NCI-H1105 treated with DMSO at 0.1 percent for 48 hours (cell line): ENCODE measurements at regions not wholly inside any gene's neighbourhood (a gene's known extent, or its start where the extent isn't known, plus 50 kb on each side); places are given as distances from the start of the nearest gene placed in this dataset.

Experiments used
- DNase-seq: peaks from one replicate; lab custom pipeline; 2025; lab: John Stamatoyannopoulos, UW

GRCh38 chr12:40618636-40619035, 73.6 kb upstream of the CNTN1 start:
- DNase-seq: no peak

GRCh38 chr12:40620564-40621019, 71.6 kb upstream of the CNTN1 start:
- no peak for DNase-seq

- DNase-seq: peak; percentile 54
Observed at GRCh38 chr12:40622246-40622838, 69.9 kb upstream of the CNTN1 start.

GRCh38 chr12:40632171-40632570, 60.1 kb upstream of the CNTN1 start:
- DNase-seq: no peak

GRCh38 chr12:40632933-40633332, 59.3 kb upstream of the CNTN1 start:
- no peak for DNase-seq

- DNase-seq: no peak
Observed at GRCh38 chr12:40634517-40635131, 57.6 kb upstream of the CNTN1 start.

- peak; percentile 43 for DNase-seq
Observed at GRCh38 chr12:40635141-40635731, 57.0 kb upstream of the CNTN1 start.
